ENCODE measurements at regions not wholly inside any gene's neighbourhood (a gene's known extent, or its start where the extent isn't known, plus 50 kb on each side); places are given as distances from the start of the nearest gene placed in this dataset.

GRCh38 chrX:40973619-40974018 is 111.6 kb upstream of the USP9X start:
- no peaks in the 10 kb centered on the region for H3K36me3 ChIP-seq
- intact Hi-C loops (cut with DNase I): no loop called here
- H3K27ac ChIP-seq: no peak overlapping the region
- H3K27me3 ChIP-seq: peaks cover 0 to 3% of the 10 kb centered on the region in 2 donors
- H3K9me3 ChIP-seq: no peaks in the 10 kb centered on the region
- no peaks in the 10 kb centered on the region for H3K4me1 ChIP-seq
- H3K4me3 ChIP-seq: no peak overlapping the region
- DNase-seq: no peak
- ATAC-seq: no peak
- TF ChIP-seq, protein P1, sequence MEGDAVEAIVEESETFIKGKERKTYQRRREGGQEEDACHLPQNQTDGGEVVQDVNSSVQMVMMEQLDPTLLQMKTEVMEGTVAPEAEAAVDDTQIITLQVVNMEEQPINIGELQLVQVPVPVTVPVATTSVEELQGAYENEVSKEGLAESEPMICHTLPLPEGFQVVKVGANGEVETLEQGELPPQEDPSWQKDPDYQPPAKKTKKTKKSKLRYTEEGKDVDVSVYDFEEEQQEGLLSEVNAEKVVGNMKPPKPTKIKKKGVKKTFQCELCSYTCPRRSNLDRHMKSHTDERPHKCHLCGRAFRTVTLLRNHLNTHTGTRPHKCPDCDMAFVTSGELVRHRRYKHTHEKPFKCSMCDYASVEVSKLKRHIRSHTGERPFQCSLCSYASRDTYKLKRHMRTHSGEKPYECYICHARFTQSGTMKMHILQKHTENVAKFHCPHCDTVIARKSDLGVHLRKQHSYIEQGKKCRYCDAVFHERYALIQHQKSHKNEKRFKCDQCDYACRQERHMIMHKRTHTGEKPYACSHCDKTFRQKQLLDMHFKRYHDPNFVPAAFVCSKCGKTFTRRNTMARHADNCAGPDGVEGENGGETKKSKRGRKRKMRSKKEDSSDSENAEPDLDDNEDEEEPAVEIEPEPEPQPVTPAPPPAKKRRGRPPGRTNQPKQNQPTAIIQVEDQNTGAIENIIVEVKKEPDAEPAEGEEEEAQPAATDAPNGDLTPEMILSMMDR (IDR thresholded peaks at IDR 0.05): no peak

- TF ChIP-seq, protein P1 (IDR thresholded peaks at IDR 0.05): no peak
- Histone ChIP-seq H3K9me3 (no peaks in the 10 kb centered on the region), H3K27me3 (peaks cover 0 to 3% of the 10 kb centered on the region in 2 donors), H3K36me3 (no peaks in the 10 kb centered on the region), H3K4me1 (no peaks in the 10 kb centered on the region), H3K4me3 (no peak overlapping the region), H3K27ac (no peak overlapping the region)
- no peak for ATAC-seq
- intact Hi-C loops (cut with DNase I): no loop called here
- DNase-seq: no peak
Measured at GRCh38 chrX:40975951-40976350, 109.3 kb upstream of the USP9X start.

GRCh38 chrX:40976981-40977380 is 108.3 kb upstream of the USP9X start:
- TF ChIP-seq, protein P1 (IDR thresholded peaks at IDR 0.05): no peak
- Histone ChIP-seq H3K4me1 (no peaks in the 10 kb centered on the region), H3K4me3 (no peak overlapping the region), H3K27ac (no peak overlapping the region), H3K27me3 (peaks cover 0 to 3% of the 10 kb centered on the region in 2 donors), H3K36me3 (no peaks in the 10 kb centered on the region), H3K9me3 (no peaks in the 10 kb centered on the region)
- ATAC-seq (no peak), DNase-seq (no peak)
- intact Hi-C loops (cut with DNase I): no loop called here

GRCh38 chrX:40984962-40985361 is 100.3 kb upstream of the USP9X start:
- no peaks in the 10 kb centered on the region for H3K4me1 ChIP-seq
- no peak for ATAC-seq
- H3K36me3 ChIP-seq: no peaks in the 10 kb centered on the region
- TF ChIP-seq, protein P1 (IDR thresholded peaks at IDR 0.05): no peak
- no peak overlapping the region for H3K27ac ChIP-seq
- no peak for DNase-seq
- H3K4me3 ChIP-seq: no peak overlapping the region
- intact Hi-C loops (cut with DNase I): no loop called here
- H3K9me3 ChIP-seq: no peaks in the 10 kb centered on the region
- H3K27me3 ChIP-seq: peaks cover 0 to 9% of the 10 kb centered on the region in 2 donors

GRCh38 chrX:40987413-40987812 is 97.8 kb upstream of the USP9X start:
- no peak for DNase-seq
- Histone ChIP-seq H3K27me3 (peaks cover 0 to 9% of the 10 kb centered on the region in 2 donors), H3K27ac (no peak overlapping the region), H3K4me3 (no peak overlapping the region), H3K36me3 (no peaks in the 10 kb centered on the region), H3K9me3 (no peaks in the 10 kb centered on the region), H3K4me1 (no peaks in the 10 kb centered on the region)
- intact Hi-C loops (cut with DNase I): no loop called here
- ATAC-seq: no peak
- TF ChIP-seq, protein P1 (IDR thresholded peaks at IDR 0.05): no peak

Data from left lung (tissue), 4 donors.